T-cell (primary cell): ENCODE measurements at regions not wholly inside any gene's neighbourhood (a gene's known extent, or its start where the extent isn't known, plus 50 kb on each side); places are given as distances from the start of the nearest gene placed in this dataset.

Source experiments
- ATAC-seq, 4 experiments: fragments of 200-7000 bp in 3 of 4; fragments of 150-1000 bp in 1 of 4; cut with Tn5 transposase; replicated peaks in 1 of 4; 1 replicate in 3 of 4; 2 replicates in 1 of 4; pipeline ENCODE4 v1.10.0; 2021; ENCODE audit warnings: moderate library complexity in 3 of 4, mild to moderate bottlenecking in 2 of 4, moderate number of reproducible peaks in 1 of 4
- CTCF ChIA-PET, 2 donors: fragments of 300-600 bp; sonication (Branson Sonifier 250); formaldehyde crosslinking; loops; one replicate each; lab custom pipeline; 2022; ENCODE audit warnings: antibody characterized with exemption in 2 of 2; lab: Charles Lee
- POLR2A ChIA-PET, 2 donors: fragments of 300-600 bp; sonication (Branson Sonifier 250); formaldehyde crosslinking; loops; one replicate each; lab custom pipeline; 2022; ENCODE audit warnings: antibody characterized with exemption in 2 of 2; lab: Charles Lee
- DNase-seq, 35 experiments: peaks; one replicate each; pipeline versions ENCODE4 v3.0.0 to v3.0.0-alpha.2; 2013 to 2023
- H3K27ac ChIP-seq: one replicate; pipeline ENCODE4 v1.5.1; 2013; ENCODE audit warnings: low read length
- H3K27me3 ChIP-seq, 2 experiments: replicated peaks in 1 of 2; 1 replicate in 1 of 2; 2 replicates in 1 of 2; pipeline versions ENCODE4 v1.6.1 to v1.7.0; 2013; ENCODE audit warnings: low read length in 1 of 2, mixed read lengths in 1 of 2; ENCODE audit not compliant: control insufficient read depth in 2 of 2, insufficient read depth in 2 of 2; ENCODE audit errors: extremely low read depth in 1 of 2
- H3K36me3 ChIP-seq, 2 donors: 1 replicate in 1 of 2; 2 replicates in 1 of 2; pipeline versions ENCODE4 v1.6.1 to v1.7.0; 2013; ENCODE audit warnings: low read length in 1 of 2; ENCODE audit not compliant: control insufficient read depth in 2 of 2, insufficient read depth in 1 of 2; ENCODE audit errors: extremely low read depth in 1 of 2
- H3K4me1 ChIP-seq, 2 experiments: 1 replicate in 1 of 2; 2 replicates in 1 of 2; pipeline versions ENCODE4 v1.6.1 to v1.7.0; 2013; ENCODE audit warnings: low read length in 2 of 2, mixed read lengths in 1 of 2; ENCODE audit not compliant: insufficient read depth in 2 of 2, control insufficient read depth in 1 of 2; ENCODE audit errors: extremely low read depth in 1 of 2
- H3K4me3 ChIP-seq, 2 donors: 1 replicate in 1 of 2; 2 replicates in 1 of 2; pipeline versions ENCODE4 v1.5.1 to v1.7.0; 2013; ENCODE audit warnings: mild to moderate bottlenecking in 2 of 2, low read length in 1 of 2, moderate library complexity in 1 of 2; ENCODE audit not compliant: control insufficient read depth in 1 of 2; ENCODE audit errors: extremely low read depth in 1 of 2
- H3K9me3 ChIP-seq: 2 replicates; pipeline ENCODE4 v1.7.0; 2013
- H3K27ac Mint-ChIP-seq, 2 donors: one replicate each; pipeline ENCODE4 v1.8.0; 2020 to 2021; ENCODE audit warnings: mild to moderate bottlenecking in 2 of 2, mixed read lengths in 2 of 2
- H3K27me3 Mint-ChIP-seq, 2 donors: one replicate each; pipeline ENCODE4 v1.8.0; 2021 to 2022; ENCODE audit warnings: mixed read lengths in 2 of 2
- H3K36me3 Mint-ChIP-seq: one replicate; pipeline ENCODE4 v1.8.0; 2021; ENCODE audit warnings: mixed read lengths
- H3K4me1 Mint-ChIP-seq, 3 donors: one replicate each; pipeline ENCODE4 v1.8.0; 2020 to 2022; ENCODE audit warnings: mixed read lengths in 3 of 3, mild to moderate bottlenecking in 1 of 3
- H3K4me3 Mint-ChIP-seq, 3 donors: one replicate each; pipeline ENCODE4 v1.8.0; 2020 to 2022; ENCODE audit warnings: mild to moderate bottlenecking in 3 of 3, mixed read lengths in 3 of 3, moderate library complexity in 3 of 3
- H3K9me3 Mint-ChIP-seq, 3 donors: one replicate each; pipeline ENCODE4 v1.8.0; 2020 to 2022; ENCODE audit warnings: mixed read lengths in 3 of 3
- WGBS: methylation state at CpG from one replicate; pipeline ENCODE4 v1.1.5; 2013; ENCODE audit warnings: missing lambda C conversion rate; ENCODE audit not compliant: insufficient coverage; 5-methylcytosine and 5-hydroxymethylcytosine counted together

DNA sequence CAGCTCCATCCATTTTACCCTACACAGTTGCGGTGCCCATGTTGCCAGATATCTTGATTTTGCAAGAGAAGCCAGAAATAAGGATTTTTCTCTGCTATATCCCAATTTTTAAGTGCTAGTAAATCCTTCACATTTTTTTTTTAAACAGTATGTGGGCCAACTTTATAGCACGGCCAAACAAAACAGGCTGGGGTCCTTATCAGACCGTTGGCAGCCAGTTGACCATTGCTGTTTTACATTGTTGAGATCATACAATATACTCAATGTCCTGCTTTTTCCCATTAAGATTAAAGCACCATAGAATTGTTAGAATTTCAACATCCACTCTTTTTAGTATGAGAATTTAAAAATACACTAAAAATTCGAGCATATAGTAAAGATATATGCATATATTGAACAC, 150.9 kb downstream of the SPCS3 start:
- 86% methylated on average over 1 of the region's 4 CpGs for WGBS
- ATAC-seq (no peak), DNase-seq (no peak)
- Mint-ChIP-seq H3K36me3 (no peaks in the 10 kb centered on the region), H3K4me1 (no peaks in the 10 kb centered on the region), H3K9me3 (peaks cover under 1 to 16% (median 11%) of the 10 kb centered on the region in 3 donors), H3K4me3 (no peak overlapping the region), H3K27ac (no peak overlapping the region), H3K27me3 (no peaks in the 10 kb centered on the region)
- ChIA-PET POLR2A (no interaction called here), CTCF (no interaction called here)
- no peak overlapping the region for H3K4me3 ChIP-seq
- peaks cover 4% of the 10 kb centered on the region for H3K9me3 ChIP-seq
- H3K27me3 ChIP-seq, result no peaks in the 10 kb centered on the region
- H3K4me1 ChIP-seq, result no peaks in the 10 kb centered on the region
- H3K27ac ChIP-seq, result no peak overlapping the region
- no peaks in the 10 kb centered on the region for H3K36me3 ChIP-seq

DNA sequence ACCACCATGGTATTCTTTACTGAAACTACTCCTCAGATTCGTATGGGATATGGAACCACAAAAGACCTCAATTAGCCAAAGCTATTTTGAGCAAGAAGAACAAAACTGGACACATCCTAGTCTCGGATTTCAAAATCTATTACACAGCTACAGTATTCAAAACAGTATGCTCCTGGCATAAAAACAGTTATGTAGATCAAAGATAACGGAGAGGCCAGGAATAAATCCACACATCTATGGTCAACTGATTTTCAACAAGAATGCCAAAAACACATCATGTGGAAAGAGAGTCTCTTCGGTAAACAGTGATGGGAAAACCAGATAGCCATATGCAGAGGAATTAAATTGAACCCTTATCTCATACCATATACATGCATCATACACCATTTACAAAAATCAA, 155.3 kb downstream of the SPCS3 start:
- H3K27me3 ChIP-seq, result no peaks in the 10 kb centered on the region
- no peak overlapping the region for H3K27ac ChIP-seq
- ATAC-seq, result no peak
- no peaks in the 10 kb centered on the region for H3K27me3 Mint-ChIP-seq
- H3K4me3 Mint-ChIP-seq, result no peak overlapping the region
- H3K4me1 ChIP-seq, result no peaks in the 10 kb centered on the region
- peaks cover 4% of the 10 kb centered on the region for H3K9me3 ChIP-seq
- ChIA-PET POLR2A (interaction anchor here in 1 of 2 donors (0.6 kb wide), 1 partner anchor 97 kb away, joined by 6 read pairs; no protein-coding TSS in a partner anchor), CTCF (no interaction called here)
- no peak for DNase-seq
- H3K4me3 ChIP-seq, result no peak overlapping the region
- 40% methylated on average over 2 of the region's 4 CpGs for WGBS
- no peaks in the 10 kb centered on the region for H3K36me3 ChIP-seq
- H3K9me3 Mint-ChIP-seq, result peaks cover 0 to 25% (median 18%) of the 10 kb centered on the region in 3 donors
- H3K27ac Mint-ChIP-seq, result no peak overlapping the region
- no peaks in the 10 kb centered on the region for H3K4me1 Mint-ChIP-seq
- H3K36me3 Mint-ChIP-seq, result no peaks in the 10 kb centered on the region

DNA sequence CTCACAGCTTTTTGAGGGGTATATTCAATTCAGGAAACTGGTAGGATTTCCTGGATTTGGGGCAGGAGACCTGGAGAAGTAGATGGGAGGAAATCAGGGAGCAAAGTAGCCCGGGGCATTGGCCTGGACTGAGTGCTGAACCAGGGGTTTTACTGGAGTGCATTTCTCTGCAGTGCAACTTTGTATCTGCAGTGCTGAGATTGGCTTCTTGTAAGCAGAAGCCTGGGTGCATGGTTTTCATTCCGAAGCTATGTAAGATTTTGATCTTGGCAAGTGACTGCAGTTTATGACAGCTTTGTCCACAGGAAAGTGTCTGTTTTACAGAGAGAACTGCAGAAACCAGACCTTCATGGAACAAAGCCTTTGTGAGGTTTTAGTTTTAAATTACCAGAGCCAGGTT, 158.3 kb downstream of the SPCS3 start:
- H3K4me1 ChIP-seq, result no peaks in the 10 kb centered on the region
- ChIA-PET CTCF (no interaction called here), POLR2A (no interaction called here)
- no peaks in the 10 kb centered on the region for H3K27me3 ChIP-seq
- H3K27ac ChIP-seq, result no peak overlapping the region
- no peak overlapping the region for H3K4me3 Mint-ChIP-seq
- no peak for DNase-seq
- H3K27me3 Mint-ChIP-seq, result no peaks in the 10 kb centered on the region
- ATAC-seq, result no peak
- WGBS, result 21% methylated on average over 2 of the region's 2 CpGs
- H3K4me1 Mint-ChIP-seq, result no peaks in the 10 kb centered on the region
- H3K9me3 Mint-ChIP-seq, result peaks cover 0 to 25% (median 18%) of the 10 kb centered on the region in 3 donors
- H3K36me3 Mint-ChIP-seq, result no peaks in the 10 kb centered on the region
- no peaks in the 10 kb centered on the region for H3K36me3 ChIP-seq
- H3K27ac Mint-ChIP-seq, result no peak overlapping the region
- peaks cover 4% of the 10 kb centered on the region for H3K9me3 ChIP-seq
- H3K4me3 ChIP-seq, result no peak overlapping the region

DNA sequence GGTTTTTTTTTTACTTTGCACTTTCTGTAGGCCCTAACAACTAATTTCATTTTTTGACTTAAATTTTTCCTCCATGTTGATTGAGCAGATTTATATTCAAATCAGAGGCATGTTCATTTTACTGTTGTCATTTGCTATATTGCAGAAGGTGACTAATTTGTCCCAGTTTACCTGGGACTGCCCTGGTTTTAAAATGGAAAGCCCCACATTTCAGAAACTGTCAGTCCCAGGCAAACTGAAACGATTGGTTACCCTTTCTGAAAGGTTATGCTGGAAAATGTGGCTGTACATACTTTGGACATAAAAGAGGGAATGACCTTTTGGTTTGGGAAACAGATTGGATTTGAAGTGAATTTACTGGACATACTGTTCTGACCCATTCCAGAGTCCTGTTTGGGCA, 160.0 kb downstream of the SPCS3 start:
- Histone ChIP-seq H3K4me1 (no peaks in the 10 kb centered on the region), H3K27me3 (no peaks in the 10 kb centered on the region), H3K9me3 (peaks cover 4% of the 10 kb centered on the region), H3K36me3 (no peaks in the 10 kb centered on the region), H3K27ac (no peak overlapping the region), H3K4me3 (no peak overlapping the region)
- H3K9me3 Mint-ChIP-seq, result peaks cover 0 to 22% (median 16%) of the 10 kb centered on the region in 3 donors
- CTCF ChIA-PET, result no interaction called here
- WGBS, result 33% methylated on average over 1 of the region's 1 CpG
- POLR2A ChIA-PET, result no interaction called here
- no peaks in the 10 kb centered on the region for H3K36me3 Mint-ChIP-seq
- H3K4me1 Mint-ChIP-seq, result no peaks in the 10 kb centered on the region
- H3K27me3 Mint-ChIP-seq, result no peaks in the 10 kb centered on the region
- ATAC-seq, result no peak
- no peak overlapping the region for H3K4me3 Mint-ChIP-seq
- no peak overlapping the region for H3K27ac Mint-ChIP-seq
- no peak for DNase-seq

DNA sequence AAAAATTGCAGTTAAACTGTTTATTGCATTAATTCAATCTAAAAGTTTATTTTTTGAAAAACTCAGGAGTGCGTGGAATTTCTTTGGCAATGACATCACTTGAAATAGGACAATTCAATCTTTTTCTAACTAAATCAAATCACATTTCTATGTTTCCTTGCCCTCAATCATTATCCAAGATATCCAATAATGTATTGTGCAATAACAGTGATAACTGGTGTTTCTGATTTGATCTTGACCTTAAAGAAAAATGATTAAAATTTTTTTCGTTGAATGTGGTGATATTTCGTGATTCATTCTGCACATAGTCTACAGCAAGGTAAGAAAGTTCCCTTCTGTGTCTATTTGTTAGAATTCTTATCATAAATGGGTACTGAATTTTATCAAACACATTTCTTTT, 163.2 kb downstream of the SPCS3 start:
- no peak overlapping the region for H3K27ac Mint-ChIP-seq
- H3K4me1 ChIP-seq, result no peaks in the 10 kb centered on the region
- no CpG with 5 or more reads among the region's 3 CpGs for WGBS
- H3K4me3 Mint-ChIP-seq, result no peak overlapping the region
- DNase-seq (no peak), ATAC-seq (no peak)
- H3K27me3 ChIP-seq, result no peaks in the 10 kb centered on the region
- POLR2A ChIA-PET, result no interaction called here
- H3K9me3 Mint-ChIP-seq, result peaks cover 0 to 7% (median 0%) of the 10 kb centered on the region in 3 donors
- H3K4me3 ChIP-seq, result no peak overlapping the region
- no peaks in the 10 kb centered on the region for H3K4me1 Mint-ChIP-seq
- H3K36me3 Mint-ChIP-seq, result no peaks in the 10 kb centered on the region
- no peaks in the 10 kb centered on the region for H3K9me3 ChIP-seq
- no peak overlapping the region for H3K27ac ChIP-seq
- CTCF ChIA-PET, result no interaction called here
- H3K36me3 ChIP-seq, result no peaks in the 10 kb centered on the region
- H3K27me3 Mint-ChIP-seq, result no peaks in the 10 kb centered on the region

- H3K4me1 Mint-ChIP-seq, result no peaks in the 10 kb centered on the region
- POLR2A ChIA-PET, result no interaction called here
- H3K4me3 ChIP-seq, result no peak overlapping the region
- no peak overlapping the region for H3K27ac Mint-ChIP-seq
- no peaks in the 10 kb centered on the region for H3K27me3 ChIP-seq
- no peak for DNase-seq
- no peak overlapping the region for H3K27ac ChIP-seq
- 75% methylated on average over 2 of the region's 7 CpGs for WGBS
- peaks cover 0 to 6% (median 0%) of the 10 kb centered on the region in 3 donors for H3K9me3 Mint-ChIP-seq
- H3K27me3 Mint-ChIP-seq, result no peaks in the 10 kb centered on the region
- H3K36me3 ChIP-seq, result no peaks in the 10 kb centered on the region
- ATAC-seq, result no peak
- H3K4me1 ChIP-seq, result no peaks in the 10 kb centered on the region
- H3K4me3 Mint-ChIP-seq, result no peak overlapping the region
- CTCF ChIA-PET, result no interaction called here
- H3K36me3 Mint-ChIP-seq, result no peaks in the 10 kb centered on the region
- H3K9me3 ChIP-seq, result no peaks in the 10 kb centered on the region
Measured at GRCh38 chr4:176484301-176484984, 164.7 kb downstream of the SPCS3 start.

DNA sequence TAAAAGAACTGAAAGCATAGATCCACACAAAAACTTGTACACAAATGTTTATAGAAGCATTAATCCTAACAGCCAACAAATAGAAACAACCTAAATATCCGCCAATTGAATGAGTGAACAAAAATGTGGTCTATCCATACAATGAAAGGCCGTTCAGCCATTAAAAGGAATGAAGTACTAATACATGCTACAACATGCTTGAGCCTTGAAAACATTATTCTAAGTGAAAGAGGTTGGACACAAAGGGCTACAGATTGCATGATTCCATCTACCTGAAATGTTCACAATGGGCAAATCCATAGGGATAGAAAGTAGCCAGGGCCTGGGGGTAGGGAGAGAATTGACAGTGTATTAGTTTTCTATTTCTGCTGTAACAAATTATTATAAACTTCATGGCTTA, 169.2 kb downstream of the SPCS3 start:
- Histone ChIP-seq H3K27me3 (no peaks in the 10 kb centered on the region), H3K27ac (no peak overlapping the region), H3K4me3 (no peak overlapping the region), H3K36me3 (no peaks in the 10 kb centered on the region), H3K4me1 (no peaks in the 10 kb centered on the region), H3K9me3 (no peaks in the 10 kb centered on the region)
- ATAC-seq (no peak), DNase-seq (no peak)
- no peaks in the 10 kb centered on the region for H3K4me1 Mint-ChIP-seq
- H3K36me3 Mint-ChIP-seq, result no peaks in the 10 kb centered on the region
- no CpG with 5 or more reads among the region's 2 CpGs for WGBS
- H3K27me3 Mint-ChIP-seq, result no peaks in the 10 kb centered on the region
- ChIA-PET POLR2A (no interaction called here), CTCF (no interaction called here)
- peaks cover 0 to 4% (median 0%) of the 10 kb centered on the region in 3 donors for H3K9me3 Mint-ChIP-seq
- no peak overlapping the region for H3K4me3 Mint-ChIP-seq
- no peak overlapping the region for H3K27ac Mint-ChIP-seq
